ENCODE measurements at regions not wholly inside any gene's neighbourhood (a gene's known extent, or its start where the extent isn't known, plus 50 kb on each side); places are given as distances from the start of the nearest gene placed in this dataset.

DNA sequence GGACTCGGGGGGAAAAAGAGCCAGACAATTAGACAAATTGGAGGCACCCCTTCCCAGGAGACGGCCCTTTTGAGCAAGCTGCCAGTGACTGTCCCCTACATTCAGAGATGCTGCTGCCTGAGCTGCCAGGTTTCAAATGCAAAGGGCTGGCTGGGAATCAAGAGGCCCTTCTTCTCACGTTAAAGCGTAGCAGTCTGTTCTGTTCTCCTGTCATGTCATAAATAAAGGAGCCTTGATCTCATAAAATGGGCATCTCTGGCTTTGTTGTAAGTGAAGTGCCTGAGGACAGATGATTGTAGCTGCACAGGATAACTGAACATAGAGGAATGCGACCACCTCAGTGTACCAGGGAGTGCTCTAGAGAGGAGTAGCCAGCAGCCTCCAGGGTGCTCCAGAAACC lies 917.9 kb downstream of the GRID1 start:
- H3K9me3 ChIP-seq = no peaks in the 10 kb centered on the region
- H3K4me1 ChIP-seq (ENCODE audit: low read depth) = no peaks in the 10 kb centered on the region
- intact Hi-C loops (cut with DNase I, micrococcal nuclease) = no loop called here
- ATAC-seq = no peak
- no peak for DNase-seq
- H3K36me3 ChIP-seq (ENCODE audit: low read depth) = no peaks in the 10 kb centered on the region
- H3K4me3 ChIP-seq = no peak overlapping the region
- TF ChIP-seq, protein P1, sequence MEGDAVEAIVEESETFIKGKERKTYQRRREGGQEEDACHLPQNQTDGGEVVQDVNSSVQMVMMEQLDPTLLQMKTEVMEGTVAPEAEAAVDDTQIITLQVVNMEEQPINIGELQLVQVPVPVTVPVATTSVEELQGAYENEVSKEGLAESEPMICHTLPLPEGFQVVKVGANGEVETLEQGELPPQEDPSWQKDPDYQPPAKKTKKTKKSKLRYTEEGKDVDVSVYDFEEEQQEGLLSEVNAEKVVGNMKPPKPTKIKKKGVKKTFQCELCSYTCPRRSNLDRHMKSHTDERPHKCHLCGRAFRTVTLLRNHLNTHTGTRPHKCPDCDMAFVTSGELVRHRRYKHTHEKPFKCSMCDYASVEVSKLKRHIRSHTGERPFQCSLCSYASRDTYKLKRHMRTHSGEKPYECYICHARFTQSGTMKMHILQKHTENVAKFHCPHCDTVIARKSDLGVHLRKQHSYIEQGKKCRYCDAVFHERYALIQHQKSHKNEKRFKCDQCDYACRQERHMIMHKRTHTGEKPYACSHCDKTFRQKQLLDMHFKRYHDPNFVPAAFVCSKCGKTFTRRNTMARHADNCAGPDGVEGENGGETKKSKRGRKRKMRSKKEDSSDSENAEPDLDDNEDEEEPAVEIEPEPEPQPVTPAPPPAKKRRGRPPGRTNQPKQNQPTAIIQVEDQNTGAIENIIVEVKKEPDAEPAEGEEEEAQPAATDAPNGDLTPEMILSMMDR (IDR thresholded peaks at IDR 0.05) = no peak

DNA sequence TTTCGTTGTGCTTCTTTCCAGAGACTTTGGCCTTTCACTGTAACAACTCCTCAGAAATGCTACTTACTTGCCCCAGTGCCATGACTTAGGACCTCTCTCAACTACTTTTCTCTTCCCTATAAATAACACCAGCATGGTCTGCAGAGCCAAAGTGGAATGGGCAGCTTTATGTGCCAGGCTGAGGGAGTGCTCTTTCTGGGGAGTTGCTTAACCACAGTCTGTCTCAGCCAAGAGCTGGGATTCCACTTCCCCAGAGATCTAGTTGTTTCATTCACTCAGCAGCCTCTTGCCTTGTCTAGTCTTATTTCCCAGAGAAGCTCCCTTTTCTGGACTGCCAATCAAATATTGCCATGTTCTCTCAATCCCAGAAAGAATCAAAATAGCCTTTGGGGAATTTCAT lies 912.2 kb downstream of the GRID1 start:
- TF ChIP-seq, protein P1 (IDR thresholded peaks at IDR 0.05) = no peak
- Histone ChIP-seq H3K4me3 (no peak overlapping the region), H3K4me1 (ENCODE audit: low read depth) (no peaks in the 10 kb centered on the region), H3K36me3 (ENCODE audit: low read depth) (no peaks in the 10 kb centered on the region), H3K9me3 (no peaks in the 10 kb centered on the region)
- no peak for ATAC-seq
- DNase-seq = no peak
- intact Hi-C loops (cut with DNase I, micrococcal nuclease) = no loop called here

DNA sequence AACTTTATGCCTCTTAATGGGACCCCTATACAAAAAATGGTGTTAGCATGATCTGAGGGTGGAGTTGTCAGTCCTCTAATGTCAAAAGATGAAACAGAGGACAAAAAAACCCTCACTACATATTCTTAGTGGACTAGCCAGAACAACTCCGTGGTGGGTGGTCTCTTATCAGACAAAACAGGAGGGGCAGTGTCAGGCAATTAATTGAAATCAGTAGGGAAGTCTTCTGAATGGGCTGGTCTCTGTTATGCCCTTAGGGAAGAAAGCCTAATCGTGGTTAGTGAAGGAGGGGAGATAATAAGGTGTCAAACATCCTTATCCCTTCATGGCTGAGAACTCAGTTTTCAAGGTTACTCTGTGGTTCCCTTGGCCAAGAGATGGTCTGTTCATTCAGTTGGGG lies 909.4 kb downstream of the GRID1 start:
- H3K9me3 ChIP-seq = no peaks in the 10 kb centered on the region
- H3K4me3 ChIP-seq = no peak overlapping the region
- no peaks in the 10 kb centered on the region for H3K36me3 ChIP-seq (ENCODE audit: low read depth)
- H3K4me1 ChIP-seq (ENCODE audit: low read depth) = no peaks in the 10 kb centered on the region
- no peak for ATAC-seq
- no peak for DNase-seq
- TF ChIP-seq, protein P1 (IDR thresholded peaks at IDR 0.05) = no peak
- intact Hi-C loops (cut with DNase I, micrococcal nuclease) = no loop called here

DNA sequence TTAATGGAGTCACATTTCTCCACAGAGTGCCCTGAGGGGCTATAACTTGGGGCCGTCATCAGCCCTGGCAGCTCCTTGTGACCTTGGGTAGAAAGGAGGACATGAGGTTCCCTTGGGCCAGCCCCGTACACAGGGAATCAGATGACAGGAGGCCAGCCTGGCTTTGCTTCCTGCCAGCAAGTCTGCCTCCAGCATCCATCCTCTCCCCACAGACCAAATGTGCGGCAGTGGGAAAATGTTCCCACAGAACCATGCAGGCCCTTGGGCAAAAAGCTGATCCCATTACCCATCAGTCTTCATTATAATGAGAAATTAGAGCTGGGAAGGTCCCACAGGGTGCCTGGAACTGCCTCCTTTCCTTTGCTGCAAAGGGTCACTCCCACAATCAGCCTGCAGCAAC lies 908.3 kb downstream of the GRID1 start:
- no peaks in the 10 kb centered on the region for H3K9me3 ChIP-seq
- DNase-seq = no peak
- intact Hi-C loops (cut with DNase I, micrococcal nuclease) = no loop called here
- H3K36me3 ChIP-seq (ENCODE audit: low read depth) = no peaks in the 10 kb centered on the region
- no peak for ATAC-seq
- no peaks in the 10 kb centered on the region for H3K4me1 ChIP-seq (ENCODE audit: low read depth)
- H3K4me3 ChIP-seq = no peak overlapping the region
- TF ChIP-seq, protein P1 (IDR thresholded peaks at IDR 0.05) = no peak

DNA sequence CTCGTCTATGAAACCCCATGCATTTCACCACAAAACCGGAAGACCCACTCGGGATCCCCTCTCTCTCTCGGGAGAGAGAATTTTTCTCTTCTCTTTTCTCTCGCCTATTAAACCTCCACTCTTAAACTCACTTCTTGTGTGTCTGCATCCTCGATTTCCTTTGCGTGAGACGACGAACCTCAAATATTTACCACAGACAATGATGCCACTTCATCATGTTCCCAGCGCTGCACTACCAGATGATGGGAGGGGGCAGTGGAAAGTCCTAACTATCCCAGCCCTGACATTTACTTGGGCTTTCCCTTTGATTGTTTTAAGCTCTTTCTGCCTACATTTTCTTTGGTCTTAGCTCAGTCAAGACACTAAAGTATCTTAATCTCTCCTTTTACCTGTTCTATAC lies 906.7 kb downstream of the GRID1 start:
- Histone ChIP-seq H3K9me3 (no peaks in the 10 kb centered on the region), H3K36me3 (ENCODE audit: low read depth) (no peaks in the 10 kb centered on the region), H3K4me1 (ENCODE audit: low read depth) (no peaks in the 10 kb centered on the region), H3K4me3 (no peak overlapping the region)
- ATAC-seq (no peak), DNase-seq (no peak)
- intact Hi-C loops (cut with DNase I, micrococcal nuclease) = no loop called here
- TF ChIP-seq, protein P1 (IDR thresholded peaks at IDR 0.05) = no peak

DNA sequence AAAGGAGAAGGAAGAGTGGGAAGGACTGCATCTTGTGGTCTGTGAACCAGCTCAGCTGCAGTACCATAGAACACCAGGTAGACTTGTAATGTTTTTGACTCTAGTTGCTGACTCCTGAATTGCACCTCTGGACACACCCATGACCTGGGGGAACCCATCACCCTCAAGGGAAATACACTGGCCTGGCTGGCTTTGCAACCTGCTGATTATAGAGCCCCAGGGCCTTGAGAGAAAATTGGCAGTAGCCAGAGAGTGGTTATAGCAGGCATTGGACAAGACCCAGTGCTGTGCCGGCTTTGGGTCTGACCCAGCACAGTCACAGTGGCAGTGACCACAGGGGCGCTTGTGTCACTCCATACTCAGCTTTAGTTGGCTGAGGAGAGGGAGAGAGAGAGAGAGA lies 902.3 kb downstream of the GRID1 start:
- TF ChIP-seq, protein P1 (IDR thresholded peaks at IDR 0.05) = no peak
- DNase-seq = no peak
- Histone ChIP-seq H3K4me3 (no peak overlapping the region), H3K4me1 (ENCODE audit: low read depth) (no peaks in the 10 kb centered on the region), H3K9me3 (no peaks in the 10 kb centered on the region), H3K36me3 (ENCODE audit: low read depth) (no peaks in the 10 kb centered on the region)
- intact Hi-C loops (cut with DNase I, micrococcal nuclease) = no loop called here
- no peak for ATAC-seq

Measured in mucosa of descending colon (tissue), 3 donors.